ENCODE measurements at regions not wholly inside any gene's neighbourhood (a gene's known extent, or its start where the extent isn't known, plus 50 kb on each side); places are given as distances from the start of the nearest gene placed in this dataset.

- Mint-ChIP-seq H3K27me3 (peaks cover 3% of the 10 kb centered on the region), H3K27ac (no peak overlapping the region), H3K4me3 (no peak overlapping the region), H3K4me1 (peaks cover 6% of the 10 kb centered on the region), H3K9me3 (ENCODE audit: insufficient read depth) (no peaks in the 10 kb centered on the region)
- Histone ChIP-seq H3K4me1 (ENCODE audit: control insufficient read depth in 2 of 2, insufficient read depth in 2 of 2, low read length in 2 of 2) (no peaks in the 10 kb centered on the region), H3K27me3 (replicated peaks in 1 of 4; ENCODE audit: control extremely low read depth in 1 of 4, control insufficient read depth in 3 of 4, insufficient read depth in 4 of 4, low read length in 3 of 4) (no peaks in the 10 kb centered on the region), H3K79me2 (ENCODE audit: control insufficient read depth, insufficient read depth, low read length) (no peaks in the 10 kb centered on the region), H3K27ac (ENCODE audit: low read length in 2 of 2) (no peak overlapping the region), H3K9ac (ENCODE audit: low read length) (no peak overlapping the region), H3K36me3 (replicated peaks in 1 of 2; ENCODE audit: control extremely low read depth in 1 of 2, control insufficient read depth in 1 of 2, extremely low read depth in 1 of 2, insufficient read depth in 2 of 2, low read length in 1 of 2) (no peaks in the 10 kb centered on the region), H3K4me3 (ENCODE audit: control extremely low read depth in 1 of 5, extremely low read depth in 1 of 5, insufficient read depth in 1 of 5, low read depth in 2 of 5, low read length in 4 of 5) (no peak overlapping the region), H2AFZ (ENCODE audit: insufficient read depth, low read depth, low read length, poor library complexity, severe bottlenecking) (no peak overlapping the region), H4K20me1 (ENCODE audit: control insufficient read depth, insufficient read depth, low read length, poor library complexity, severe bottlenecking) (no peaks in the 10 kb centered on the region), H3K4me2 (replicated peaks; ENCODE audit: low read depth, low read length, poor library complexity, severe bottlenecking) (no peak overlapping the region), H3K9me3 (ENCODE audit: control extremely low read depth in 1 of 3, control insufficient read depth in 2 of 3, insufficient read depth in 1 of 3, low read length in 2 of 3) (no peaks in the 10 kb centered on the region)
- ChIA-PET POLR2A (interaction anchor here (0.6 kb wide), 1 partner anchor 272 kb away, joined by 3 read pairs; the partner anchor contains the start of gene TRIM13), CTCF (interaction anchor here (1.1 to 1.5 kb wide), 3 partner anchors 15 to 533 kb away, joined by 3 read pairs; no protein-coding TSS in a partner anchor)
- DNase-seq = no peak
- intact Hi-C loops (cut with micrococcal nuclease) = no loop called here
- no peak for TF ChIP-seq EZH2 (IDR thresholded peaks at IDR 0.05; ENCODE audit: borderline replicate concordance, insufficient read depth, low read depth, low read length, poor library complexity, severe bottlenecking)
- TF ChIP-seq, protein P1, sequence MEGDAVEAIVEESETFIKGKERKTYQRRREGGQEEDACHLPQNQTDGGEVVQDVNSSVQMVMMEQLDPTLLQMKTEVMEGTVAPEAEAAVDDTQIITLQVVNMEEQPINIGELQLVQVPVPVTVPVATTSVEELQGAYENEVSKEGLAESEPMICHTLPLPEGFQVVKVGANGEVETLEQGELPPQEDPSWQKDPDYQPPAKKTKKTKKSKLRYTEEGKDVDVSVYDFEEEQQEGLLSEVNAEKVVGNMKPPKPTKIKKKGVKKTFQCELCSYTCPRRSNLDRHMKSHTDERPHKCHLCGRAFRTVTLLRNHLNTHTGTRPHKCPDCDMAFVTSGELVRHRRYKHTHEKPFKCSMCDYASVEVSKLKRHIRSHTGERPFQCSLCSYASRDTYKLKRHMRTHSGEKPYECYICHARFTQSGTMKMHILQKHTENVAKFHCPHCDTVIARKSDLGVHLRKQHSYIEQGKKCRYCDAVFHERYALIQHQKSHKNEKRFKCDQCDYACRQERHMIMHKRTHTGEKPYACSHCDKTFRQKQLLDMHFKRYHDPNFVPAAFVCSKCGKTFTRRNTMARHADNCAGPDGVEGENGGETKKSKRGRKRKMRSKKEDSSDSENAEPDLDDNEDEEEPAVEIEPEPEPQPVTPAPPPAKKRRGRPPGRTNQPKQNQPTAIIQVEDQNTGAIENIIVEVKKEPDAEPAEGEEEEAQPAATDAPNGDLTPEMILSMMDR (IDR thresholded peaks at IDR 0.05) = no peak
- 100% methylated on average over 1 of the region's 2 CpGs for WGBS (ENCODE audit: insufficient coverage)
- no peak for ATAC-seq (ENCODE audit: low read depth)
Measured at GRCh38 chr13:50268500-50268899, 253.3 kb downstream of the KCNRG start.

DNA sequence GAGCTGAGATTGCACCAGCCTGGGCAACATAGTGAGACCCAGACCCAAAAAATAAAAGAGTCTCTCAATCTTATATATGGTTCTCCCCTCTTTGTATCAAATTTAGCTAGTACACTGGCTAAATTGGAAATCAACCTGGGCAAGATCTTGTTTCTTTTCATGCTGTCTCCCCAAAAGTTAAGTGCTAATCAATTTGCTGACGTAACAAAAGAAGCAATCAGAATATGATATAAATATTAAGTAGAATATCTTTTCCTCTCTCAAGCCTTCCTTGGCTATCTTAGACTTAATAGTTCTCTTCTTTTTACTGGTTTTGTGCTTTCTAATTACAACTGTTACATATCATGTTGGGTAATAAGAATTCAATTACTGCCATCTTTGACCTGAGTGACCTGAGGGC is 258.9 kb downstream of the KCNRG start:
- no peaks in the 10 kb centered on the region for H3K9me3 ChIP-seq (ENCODE audit: control extremely low read depth in 1 of 3, control insufficient read depth in 2 of 3, insufficient read depth in 1 of 3, low read length in 2 of 3)
- peaks cover 6% of the 10 kb centered on the region for H3K4me1 Mint-ChIP-seq
- TF ChIP-seq, protein P1 (IDR thresholded peaks at IDR 0.05) = no peak
- TF ChIP-seq EZH2 (IDR thresholded peaks at IDR 0.05; ENCODE audit: borderline replicate concordance, insufficient read depth, low read depth, low read length, poor library complexity, severe bottlenecking) = no peak
- no CpG with 5 or more reads among the region's 1 CpG for WGBS (ENCODE audit: insufficient coverage)
- no peaks in the 10 kb centered on the region for H3K79me2 ChIP-seq (ENCODE audit: control insufficient read depth, insufficient read depth, low read length)
- H4K20me1 ChIP-seq (ENCODE audit: control insufficient read depth, insufficient read depth, low read length, poor library complexity, severe bottlenecking) = no peaks in the 10 kb centered on the region
- CTCF ChIA-PET = no interaction called here
- DNase-seq (no peak), ATAC-seq (ENCODE audit: low read depth) (no peak)
- H3K4me3 Mint-ChIP-seq = no peak overlapping the region
- H3K27me3 ChIP-seq (replicated peaks in 1 of 4; ENCODE audit: control extremely low read depth in 1 of 4, control insufficient read depth in 3 of 4, insufficient read depth in 4 of 4, low read length in 3 of 4) = no peaks in the 10 kb centered on the region
- no peaks in the 10 kb centered on the region for H3K9me3 Mint-ChIP-seq (ENCODE audit: insufficient read depth)
- H3K27ac Mint-ChIP-seq = no peak overlapping the region
- no peaks in the 10 kb centered on the region for H3K27me3 Mint-ChIP-seq
- no peaks in the 10 kb centered on the region for H3K4me1 ChIP-seq (ENCODE audit: control insufficient read depth in 2 of 2, insufficient read depth in 2 of 2, low read length in 2 of 2)
- H3K27ac ChIP-seq (ENCODE audit: low read length in 2 of 2) = no peak overlapping the region
- POLR2A ChIA-PET = interaction anchor here (0.7 kb wide), 1 partner anchor 92 kb away, joined by 3 read pairs; no protein-coding TSS in a partner anchor
- H3K4me3 ChIP-seq (ENCODE audit: control extremely low read depth in 1 of 5, extremely low read depth in 1 of 5, insufficient read depth in 1 of 5, low read depth in 2 of 5, low read length in 4 of 5) = no peak overlapping the region
- intact Hi-C loops (cut with micrococcal nuclease) = no loop called here
- no peak overlapping the region for H3K9ac ChIP-seq (ENCODE audit: low read length)
- H3K4me2 ChIP-seq (replicated peaks; ENCODE audit: low read depth, low read length, poor library complexity, severe bottlenecking) = no peak overlapping the region
- no peak overlapping the region for H2AFZ ChIP-seq (ENCODE audit: insufficient read depth, low read depth, low read length, poor library complexity, severe bottlenecking)
- H3K36me3 ChIP-seq (replicated peaks in 1 of 2; ENCODE audit: control extremely low read depth in 1 of 2, control insufficient read depth in 1 of 2, extremely low read depth in 1 of 2, insufficient read depth in 2 of 2, low read length in 1 of 2) = no peaks in the 10 kb centered on the region
